HG03060 (cell line): ENCODE measurements at regions not wholly inside any gene's neighbourhood (a gene's known extent, or its start where the extent isn't known, plus 50 kb on each side); places are given as distances from the start of the nearest gene placed in this dataset.
"Not testable (repeated sequence)": the region's sequence is repeated elsewhere in the genome, so short reads cannot be mapped to it uniquely, and the experiment has no call there.

Source experiments
- ATAC-seq: cut with Tn5 transposase; IDR thresholded peaks from one replicate; pipeline ENCODE4 v1.9.1; 2021; ENCODE audit warnings: low read depth, moderate number of reproducible peaks; ENCODE audit not compliant: unreplicated experiment

- no peak for ATAC-seq
Measured at GRCh38 chr2:236479814-236480213, 89.8 kb upstream of the ACKR3 start.

- no peak for ATAC-seq
Measured at GRCh38 chr2:236483102-236483501, 86.5 kb upstream of the ACKR3 start.

DNA sequence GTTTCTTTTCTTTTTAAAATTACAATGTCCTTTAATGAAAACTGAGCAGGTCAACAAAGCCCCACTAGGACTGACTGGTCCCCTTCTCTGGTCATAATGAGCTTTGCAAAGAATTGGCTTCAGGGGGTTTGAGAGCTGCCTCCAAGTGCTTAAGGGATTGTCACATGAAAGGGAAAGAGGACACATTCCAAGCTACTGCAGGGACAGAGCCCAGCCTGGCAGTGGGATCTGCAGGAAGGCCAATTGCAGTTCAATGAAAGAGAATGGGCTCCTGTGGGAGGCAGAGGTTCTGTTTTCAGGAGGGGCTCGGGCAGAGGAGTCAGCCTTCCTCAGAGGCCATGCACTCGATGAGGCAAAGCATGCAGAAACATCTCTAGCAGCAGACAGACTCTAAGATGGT, 84.1 kb upstream of the ACKR3 start:
- ATAC-seq: no peak

DNA sequence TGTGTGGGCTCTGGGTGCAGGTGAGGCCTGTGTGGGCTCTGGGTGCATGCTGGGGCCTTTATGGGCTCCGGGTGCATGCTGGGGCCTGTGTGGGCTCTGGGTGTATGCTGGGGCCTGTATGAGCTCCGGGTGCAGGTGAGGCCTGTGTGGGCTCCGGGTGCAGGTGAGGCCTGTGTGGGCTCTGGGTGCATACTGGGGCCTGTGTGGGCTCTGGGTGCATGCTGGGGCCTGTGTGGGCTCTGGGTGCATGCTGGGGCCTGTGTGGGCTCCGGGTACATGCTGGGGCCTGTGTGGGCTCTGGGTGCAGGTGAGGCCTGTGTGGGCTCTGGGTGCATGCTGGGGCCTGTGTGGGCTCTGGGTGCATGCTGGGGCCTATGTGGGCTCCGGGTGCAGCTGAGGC, 80.5 kb upstream of the ACKR3 start:
- ATAC-seq: not testable (repeated sequence)

DNA sequence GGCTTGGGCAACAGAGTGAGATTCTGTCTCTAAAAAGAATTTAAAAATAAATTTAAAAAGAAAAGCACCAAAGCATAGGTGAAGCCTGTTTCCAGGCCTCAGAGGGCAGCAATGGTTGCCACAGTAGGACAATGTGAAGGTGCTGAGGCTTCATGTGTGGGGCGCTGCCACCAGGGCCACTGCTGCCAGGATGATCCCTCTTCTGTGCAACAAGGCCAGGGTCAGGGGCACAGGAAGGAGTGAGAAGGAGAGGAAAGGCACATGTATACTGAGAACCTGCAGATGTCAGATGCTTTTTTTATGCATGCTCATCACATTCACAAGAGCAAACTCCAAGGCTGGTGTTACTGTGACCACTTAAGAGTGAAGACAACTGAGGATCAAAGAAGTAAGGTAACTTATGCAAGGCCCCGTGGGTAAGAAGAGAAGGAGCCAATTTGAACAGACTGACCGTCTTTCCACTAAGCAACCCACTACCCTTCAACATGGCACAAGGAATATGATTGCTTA, 79.7 kb upstream of the ACKR3 start:
- ATAC-seq: no peak

DNA sequence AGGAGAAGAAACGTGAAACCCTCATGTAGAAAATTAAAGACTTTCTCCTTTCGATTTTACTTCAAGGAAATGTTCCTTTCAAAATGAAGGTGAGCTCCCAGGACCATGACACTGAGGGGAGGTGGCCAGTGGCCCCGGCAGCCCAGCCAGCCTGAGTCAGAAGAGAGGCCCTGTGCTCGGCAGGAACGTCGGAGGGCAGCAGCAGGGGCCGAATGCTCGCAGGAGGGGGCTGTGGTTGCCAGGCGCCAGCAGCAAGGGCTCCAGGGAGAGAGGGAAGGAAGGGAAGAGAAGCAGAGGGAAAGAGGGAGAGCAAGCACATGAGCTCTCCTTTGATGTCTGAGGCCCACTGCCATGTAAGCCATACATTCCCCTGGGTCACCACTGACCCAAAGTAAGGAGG, 73.3 kb upstream of the ACKR3 start:
- no peak for ATAC-seq

DNA sequence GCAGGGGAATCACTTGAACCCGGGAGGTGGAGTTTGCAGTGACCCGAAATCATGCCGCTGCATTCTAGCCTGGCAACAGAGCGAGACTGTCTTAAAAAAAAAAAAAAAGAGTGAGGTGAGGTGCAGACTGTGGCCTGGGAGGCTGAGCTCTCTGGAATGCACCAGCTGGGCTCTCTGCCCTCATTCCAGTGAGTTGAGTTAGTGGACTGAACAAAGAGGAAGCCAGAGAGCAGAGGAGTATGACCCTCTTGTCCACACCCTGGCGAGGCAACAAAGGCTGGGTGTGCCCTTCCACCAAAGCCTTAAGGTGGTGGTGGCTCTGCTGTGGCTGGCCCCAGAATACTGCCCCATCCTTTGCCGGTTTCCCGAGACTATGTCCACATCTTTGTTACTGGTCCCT, 71.3 kb upstream of the ACKR3 start:
- ATAC-seq: no peak

DNA sequence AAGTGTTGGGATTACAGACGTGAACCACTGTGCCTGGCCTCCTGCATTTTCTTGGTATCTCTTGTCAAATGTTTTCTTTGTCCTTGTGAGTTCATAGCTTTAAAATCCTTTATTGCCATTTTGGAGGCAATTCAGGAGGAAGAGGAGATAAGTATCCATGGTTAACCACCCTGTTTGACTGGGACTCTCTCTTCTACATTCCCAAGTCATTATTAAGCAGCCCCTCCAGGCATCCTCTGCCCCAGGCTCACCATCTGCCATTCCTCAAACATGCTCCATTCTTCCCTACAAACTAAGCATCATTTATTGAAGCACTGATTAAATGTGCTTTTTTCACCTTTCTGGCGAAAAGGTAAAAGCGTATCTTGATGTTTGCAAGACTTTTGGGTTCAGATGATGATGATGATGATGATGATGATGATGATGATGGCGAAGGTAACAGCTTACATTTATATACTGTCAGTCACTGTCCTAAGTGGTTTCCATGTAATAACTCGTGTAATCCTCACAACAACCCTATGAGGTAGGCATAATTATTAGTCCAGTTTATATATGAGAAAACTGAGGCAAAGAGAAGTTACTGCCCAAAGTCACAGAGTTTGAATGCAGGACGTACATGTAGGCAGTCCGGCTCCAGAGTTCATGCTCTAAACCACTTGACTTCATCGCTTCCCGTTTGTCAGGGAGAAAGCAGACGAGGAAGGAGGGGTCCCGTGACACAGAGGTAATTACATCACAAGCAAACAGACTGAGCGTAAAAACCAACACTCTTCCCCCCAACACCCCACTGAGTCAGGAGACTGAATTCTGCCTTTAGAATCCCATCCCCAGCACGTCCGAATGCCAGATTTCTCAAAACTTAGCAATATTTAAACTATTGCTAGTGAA, 69.7 kb upstream of the ACKR3 start:
- no peak for ATAC-seq

- ATAC-seq: no peak
Measured at GRCh38 chr2:236501026-236501425, 68.6 kb upstream of the ACKR3 start.

GRCh38 chr2:236501531-236501930, 68.1 kb upstream of the ACKR3 start:
- no peak for ATAC-seq

DNA sequence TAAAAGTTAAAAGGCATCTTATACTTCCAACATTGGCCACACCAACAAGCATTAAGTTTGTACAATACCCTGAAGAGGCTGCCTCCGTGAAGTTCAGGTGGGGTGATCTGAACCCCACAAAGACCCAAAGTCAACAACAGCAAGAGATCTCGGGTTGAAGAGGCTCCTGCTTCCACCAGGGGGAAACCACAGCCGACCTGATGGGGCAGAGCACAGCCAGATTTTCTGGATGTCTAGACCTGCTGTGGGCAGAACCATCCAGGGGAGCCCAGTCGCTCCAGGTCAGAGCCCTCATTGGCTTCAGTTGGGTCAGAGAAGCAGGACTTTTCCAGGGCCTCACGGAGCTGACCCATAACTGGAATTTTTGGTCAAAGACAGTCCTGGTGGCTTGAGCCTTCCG, 66.5 kb upstream of the ACKR3 start:
- ATAC-seq: no peak

- no peak for ATAC-seq
Measured at GRCh38 chr2:236503583-236503982, 66.0 kb upstream of the ACKR3 start.

DNA sequence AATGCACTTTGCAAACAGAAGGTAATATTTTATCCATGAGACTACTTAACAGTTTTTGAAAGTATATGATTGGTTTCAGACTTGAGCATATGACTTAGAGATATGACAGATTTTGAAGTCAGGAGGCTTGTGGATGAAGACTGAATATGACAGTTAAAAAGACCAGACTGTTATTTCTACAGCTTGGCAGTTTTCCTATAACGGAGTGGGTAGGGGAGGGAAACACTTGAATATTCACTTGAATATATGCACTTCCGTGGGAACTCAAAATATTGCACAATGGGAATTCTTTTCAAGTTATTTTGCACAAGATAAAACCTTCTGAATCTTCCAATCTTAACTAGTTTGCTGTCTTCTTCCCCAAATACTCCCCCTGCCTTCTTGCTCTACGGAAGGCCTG, 64.6 kb upstream of the ACKR3 start:
- ATAC-seq: no peak

GRCh38 chr2:236505648-236506047, 64.0 kb upstream of the ACKR3 start:
- ATAC-seq: no peak

DNA sequence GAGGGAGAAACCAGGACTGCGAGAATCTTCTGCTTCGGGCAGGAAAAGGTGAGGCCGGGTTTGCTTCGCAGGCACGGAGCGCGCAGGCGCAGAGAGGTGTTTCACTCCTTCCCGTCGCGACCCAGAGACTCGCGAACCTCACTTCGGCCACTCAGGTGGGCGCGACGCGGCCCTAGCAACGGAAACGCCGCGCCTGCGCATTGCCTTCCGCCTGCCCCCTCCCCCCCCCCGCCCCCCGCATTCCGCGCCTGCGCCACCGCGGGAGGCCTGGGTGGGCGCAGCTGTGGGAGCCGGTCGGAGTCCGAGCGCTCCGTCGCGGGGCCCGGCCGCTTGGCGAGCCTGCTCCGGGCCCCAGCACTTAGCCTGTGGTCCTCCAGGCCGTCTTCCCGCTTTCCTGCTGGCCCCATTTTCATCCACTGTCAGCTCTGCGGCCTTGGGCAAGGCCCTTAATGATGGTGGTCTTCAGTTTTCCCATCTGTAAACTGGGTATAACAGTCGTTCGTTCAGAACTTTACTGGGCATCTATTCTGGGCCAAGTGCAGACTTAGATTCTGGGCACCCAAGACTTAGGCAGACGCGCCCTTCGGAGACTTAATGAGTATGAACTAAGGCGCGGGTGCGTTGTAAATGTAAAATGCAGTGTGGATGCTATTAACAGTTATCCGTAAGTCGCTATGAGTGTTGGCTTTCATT, 62.1 kb upstream of the ACKR3 start:
- ATAC-seq: no peak

DNA sequence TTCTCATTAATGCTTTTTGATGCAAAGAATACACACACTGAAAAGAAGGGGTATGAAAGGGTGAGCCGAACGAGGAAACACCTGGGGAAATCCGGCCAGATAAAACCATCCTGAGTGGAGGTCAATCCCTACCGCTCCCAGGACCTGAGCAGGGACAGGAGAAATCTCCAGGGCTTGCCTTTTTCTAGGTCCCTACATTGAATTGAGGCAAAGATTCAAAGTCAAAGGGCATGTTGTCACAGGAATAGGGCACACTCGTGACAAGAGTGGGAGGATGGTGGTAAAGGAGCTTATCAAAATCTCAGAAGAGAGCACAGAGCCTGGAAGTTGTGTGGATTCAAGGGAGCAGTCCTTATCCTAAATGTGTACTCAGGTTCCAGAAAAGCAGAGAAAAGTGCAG, 61.2 kb upstream of the ACKR3 start:
- ATAC-seq: no peak

DNA sequence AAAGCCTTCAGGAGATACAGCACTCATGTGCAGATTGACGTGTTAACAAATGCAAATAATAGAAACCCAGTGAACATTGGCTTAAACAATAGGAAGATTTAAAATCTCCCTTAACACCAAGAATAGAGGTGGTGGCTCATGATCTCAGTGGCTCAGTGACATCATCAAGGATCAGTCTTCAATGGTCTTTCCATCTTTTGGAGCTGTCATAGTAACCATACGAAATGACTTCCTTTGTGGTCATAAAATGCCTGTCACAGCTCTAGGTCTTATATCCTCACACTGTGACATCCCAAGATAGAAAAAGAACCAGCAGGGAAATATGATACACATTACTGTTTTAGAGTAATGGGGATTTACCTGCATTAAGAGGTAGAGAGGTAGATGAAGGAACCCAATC, 59.6 kb upstream of the ACKR3 start:
- ATAC-seq: no peak

GRCh38 chr2:236511266-236511665, 58.4 kb upstream of the ACKR3 start:
- no peak for ATAC-seq

GRCh38 chr2:236512267-236512666, 57.4 kb upstream of the ACKR3 start:
- ATAC-seq: no peak

DNA sequence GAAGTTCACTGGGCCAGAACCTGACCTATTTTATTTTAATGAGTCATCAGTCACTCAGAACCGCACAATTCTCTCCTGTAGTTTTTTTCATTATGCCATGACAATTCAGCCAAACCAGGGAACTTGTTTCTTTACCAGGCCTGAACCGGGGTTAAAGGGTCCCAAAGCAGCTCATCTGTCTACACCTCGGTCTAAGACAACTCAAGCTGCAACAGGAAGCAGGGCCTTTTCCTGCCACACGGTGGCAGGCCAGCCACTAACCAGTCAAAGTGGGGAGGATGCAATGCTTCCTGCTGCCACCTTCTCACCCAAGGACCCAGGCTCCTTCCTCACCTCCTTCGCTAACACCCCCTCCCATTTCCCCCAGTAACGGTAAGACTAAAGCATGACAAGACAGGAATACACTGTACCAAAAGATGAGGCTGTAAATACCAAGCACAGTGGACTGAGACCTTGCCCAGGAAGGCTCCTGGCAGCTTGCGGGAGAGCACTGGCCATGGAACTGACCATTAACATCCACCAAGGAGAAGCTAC, 56.7 kb upstream of the ACKR3 start:
- ATAC-seq: no peak

DNA sequence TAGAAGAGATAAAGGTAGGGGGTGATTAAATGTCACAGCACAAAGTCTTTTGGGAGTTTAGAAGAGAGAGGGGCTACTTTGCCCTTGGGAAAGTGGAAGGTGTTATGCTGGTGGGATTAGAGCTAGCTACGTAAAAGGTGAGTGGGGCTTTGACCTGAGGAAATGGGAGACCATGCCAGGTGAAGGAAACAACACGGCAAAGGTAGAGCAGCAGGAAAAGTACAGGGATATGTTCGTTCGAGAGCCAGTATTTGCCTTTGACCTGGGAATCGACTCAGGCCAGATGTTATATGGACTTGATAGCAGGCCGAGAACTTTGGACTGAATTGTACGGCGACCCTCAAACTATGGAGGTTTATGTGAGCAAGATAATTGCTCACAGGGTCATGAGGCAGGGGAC, 55.7 kb upstream of the ACKR3 start:
- ATAC-seq: no peak

DNA sequence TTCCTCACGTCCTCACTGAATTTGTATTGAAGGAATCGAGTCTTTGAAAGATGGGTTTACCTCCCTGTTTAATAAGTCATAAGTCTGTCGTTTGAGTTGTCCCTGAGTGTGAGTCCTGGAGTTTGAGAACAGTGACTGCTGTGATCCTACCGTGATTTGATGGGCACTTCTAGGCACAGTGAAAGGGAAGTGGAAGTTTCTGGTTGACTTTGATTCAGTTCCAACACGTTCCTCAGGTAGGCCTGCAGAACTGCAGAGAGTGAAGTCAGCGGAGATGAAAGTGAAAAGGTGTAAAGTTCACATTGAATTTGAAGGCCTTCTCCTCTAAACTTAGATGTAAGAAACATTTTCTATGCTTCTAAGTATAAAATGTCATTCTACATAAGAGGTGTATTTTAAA, 52.9 kb upstream of the ACKR3 start:
- no peak for ATAC-seq
